ENCODE measurements at regions not wholly inside any gene's neighbourhood (a gene's known extent, or its start where the extent isn't known, plus 50 kb on each side); places are given as distances from the start of the nearest gene placed in this dataset.
A peak's percentile ranks its signal among the peaks of the same experiment; 100 is the strongest.

DNA sequence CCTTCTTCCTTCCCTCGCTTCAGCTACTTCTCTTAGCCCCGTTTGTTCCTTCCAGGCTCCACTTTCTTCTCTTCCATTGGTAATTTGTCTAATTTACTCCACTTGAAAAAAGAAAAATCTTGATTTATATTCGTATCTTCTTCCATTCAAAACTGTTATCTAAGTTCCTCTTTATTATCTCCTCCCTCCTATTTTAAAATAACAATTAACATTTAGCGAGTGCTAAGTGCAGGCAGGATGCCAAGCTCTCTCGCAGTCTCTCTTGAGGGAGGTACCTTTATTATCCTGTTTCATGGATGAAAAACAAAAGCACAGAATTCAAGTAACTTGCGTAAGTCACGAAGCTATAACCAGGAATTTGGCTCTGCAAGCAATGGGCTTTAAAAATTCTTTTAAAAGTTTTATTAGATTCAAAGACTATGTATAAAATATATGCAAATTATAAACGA lies 418.9 kb upstream of the NAALADL2 start:
- TF ChIP-seq ZNF366 (tag by site-specific recombination; conservative IDR thresholded peaks at IDR 0.05) (peak; percentile 72; the same call in 1 of the 2 replicates), ZNF311 (tag by site-specific recombination; IDR thresholded peaks at IDR 0.05; ENCODE audit: borderline replicate concordance) (no peak), SETDB1 (IDR thresholded peaks at IDR 0.05; ENCODE audit: insufficient read length, low read length) (no peak)
- TF ChIP-seq, protein P1, sequence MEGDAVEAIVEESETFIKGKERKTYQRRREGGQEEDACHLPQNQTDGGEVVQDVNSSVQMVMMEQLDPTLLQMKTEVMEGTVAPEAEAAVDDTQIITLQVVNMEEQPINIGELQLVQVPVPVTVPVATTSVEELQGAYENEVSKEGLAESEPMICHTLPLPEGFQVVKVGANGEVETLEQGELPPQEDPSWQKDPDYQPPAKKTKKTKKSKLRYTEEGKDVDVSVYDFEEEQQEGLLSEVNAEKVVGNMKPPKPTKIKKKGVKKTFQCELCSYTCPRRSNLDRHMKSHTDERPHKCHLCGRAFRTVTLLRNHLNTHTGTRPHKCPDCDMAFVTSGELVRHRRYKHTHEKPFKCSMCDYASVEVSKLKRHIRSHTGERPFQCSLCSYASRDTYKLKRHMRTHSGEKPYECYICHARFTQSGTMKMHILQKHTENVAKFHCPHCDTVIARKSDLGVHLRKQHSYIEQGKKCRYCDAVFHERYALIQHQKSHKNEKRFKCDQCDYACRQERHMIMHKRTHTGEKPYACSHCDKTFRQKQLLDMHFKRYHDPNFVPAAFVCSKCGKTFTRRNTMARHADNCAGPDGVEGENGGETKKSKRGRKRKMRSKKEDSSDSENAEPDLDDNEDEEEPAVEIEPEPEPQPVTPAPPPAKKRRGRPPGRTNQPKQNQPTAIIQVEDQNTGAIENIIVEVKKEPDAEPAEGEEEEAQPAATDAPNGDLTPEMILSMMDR (tag by site-specific recombination; IDR thresholded peaks at IDR 0.05) = no peak
- TF ChIP-seq, protein P2, sequence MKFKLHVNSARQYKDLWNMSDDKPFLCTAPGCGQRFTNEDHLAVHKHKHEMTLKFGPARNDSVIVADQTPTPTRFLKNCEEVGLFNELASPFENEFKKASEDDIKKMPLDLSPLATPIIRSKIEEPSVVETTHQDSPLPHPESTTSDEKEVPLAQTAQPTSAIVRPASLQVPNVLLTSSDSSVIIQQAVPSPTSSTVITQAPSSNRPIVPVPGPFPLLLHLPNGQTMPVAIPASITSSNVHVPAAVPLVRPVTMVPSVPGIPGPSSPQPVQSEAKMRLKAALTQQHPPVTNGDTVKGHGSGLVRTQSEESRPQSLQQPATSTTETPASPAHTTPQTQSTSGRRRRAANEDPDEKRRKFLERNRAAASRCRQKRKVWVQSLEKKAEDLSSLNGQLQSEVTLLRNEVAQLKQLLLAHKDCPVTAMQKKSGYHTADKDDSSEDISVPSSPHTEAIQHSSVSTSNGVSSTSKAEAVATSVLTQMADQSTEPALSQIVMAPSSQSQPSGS (tag by site-specific recombination; IDR thresholded peaks at IDR 0.05; ENCODE audit: low read depth) = no peak

Measured in HEK293 (cell line).